ENCODE measurements at regions not wholly inside any gene's neighbourhood (a gene's known extent, or its start where the extent isn't known, plus 50 kb on each side); places are given as distances from the start of the nearest gene placed in this dataset.

DNA sequence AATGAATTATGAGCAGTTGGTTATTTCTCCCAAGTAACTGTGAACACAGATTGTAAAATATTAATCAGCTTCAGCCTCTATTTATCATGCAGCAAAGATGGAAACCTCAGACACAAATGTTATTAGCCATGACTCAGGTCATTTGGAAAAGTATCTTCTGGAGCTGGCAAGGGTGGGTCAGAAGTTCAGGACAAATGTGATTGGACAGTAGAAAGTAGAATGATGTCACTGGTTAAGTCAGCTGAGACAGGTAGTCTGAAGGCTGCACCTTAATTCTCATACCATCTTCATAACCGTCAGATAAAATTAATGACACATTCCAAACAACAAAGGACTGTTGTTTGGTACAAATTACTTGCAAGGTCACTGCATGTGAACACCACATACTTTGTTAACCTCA lies 140.2 kb downstream of the EMB start:
- no peak for TF ChIP-seq POLR2A (IDR thresholded peaks at IDR 0.05)
- TF ChIP-seq, protein P1, sequence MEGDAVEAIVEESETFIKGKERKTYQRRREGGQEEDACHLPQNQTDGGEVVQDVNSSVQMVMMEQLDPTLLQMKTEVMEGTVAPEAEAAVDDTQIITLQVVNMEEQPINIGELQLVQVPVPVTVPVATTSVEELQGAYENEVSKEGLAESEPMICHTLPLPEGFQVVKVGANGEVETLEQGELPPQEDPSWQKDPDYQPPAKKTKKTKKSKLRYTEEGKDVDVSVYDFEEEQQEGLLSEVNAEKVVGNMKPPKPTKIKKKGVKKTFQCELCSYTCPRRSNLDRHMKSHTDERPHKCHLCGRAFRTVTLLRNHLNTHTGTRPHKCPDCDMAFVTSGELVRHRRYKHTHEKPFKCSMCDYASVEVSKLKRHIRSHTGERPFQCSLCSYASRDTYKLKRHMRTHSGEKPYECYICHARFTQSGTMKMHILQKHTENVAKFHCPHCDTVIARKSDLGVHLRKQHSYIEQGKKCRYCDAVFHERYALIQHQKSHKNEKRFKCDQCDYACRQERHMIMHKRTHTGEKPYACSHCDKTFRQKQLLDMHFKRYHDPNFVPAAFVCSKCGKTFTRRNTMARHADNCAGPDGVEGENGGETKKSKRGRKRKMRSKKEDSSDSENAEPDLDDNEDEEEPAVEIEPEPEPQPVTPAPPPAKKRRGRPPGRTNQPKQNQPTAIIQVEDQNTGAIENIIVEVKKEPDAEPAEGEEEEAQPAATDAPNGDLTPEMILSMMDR (IDR thresholded peaks at IDR 0.05), result no peak
